ENCODE measurements at regions not wholly inside any gene's neighbourhood (a gene's known extent, or its start where the extent isn't known, plus 50 kb on each side); places are given as distances from the start of the nearest gene placed in this dataset.

- no peak for TF ChIP-seq EZH2 (IDR thresholded peaks at IDR 0.05; ENCODE audit: low read depth, unreplicated experiment)
- no peak for TF ChIP-seq CTCF (conservative IDR thresholded peaks at IDR 0.05; ENCODE audit: low read depth in 2 of 2)
- no peak for TF ChIP-seq POLR2AphosphoS5 (IDR thresholded peaks at IDR 0.05; ENCODE audit: low read depth)
- TF ChIP-seq CREB1 (CRISPR knock-in tag; IDR thresholded peaks at IDR 0.05; ENCODE audit: low read depth), result no peak
- TF ChIP-seq ETS1 (IDR thresholded peaks at IDR 0.05), result no peak
- no peak for TF ChIP-seq REST (IDR thresholded peaks at IDR 0.05; ENCODE audit: unreplicated experiment)
Observed at GRCh38 chr10:58091886-58092285, 175.8 kb downstream of the IPMK start.
